Natural killer cell (primary cell): ENCODE measurements at regions not wholly inside any gene's neighbourhood (a gene's known extent, or its start where the extent isn't known, plus 50 kb on each side); places are given as distances from the start of the nearest gene placed in this dataset.

Source experiments
- ATAC-seq, 3 donors: fragments of 150-1000 bp in 2 of 3; fragments of 200-7000 bp in 1 of 3; cut with Tn5 transposase; 1 replicate in 1 of 3; 2 replicates in 2 of 3; pipeline ENCODE4 v1.10.0; 2021; ENCODE audit warnings: mild to moderate bottlenecking in 2 of 3, moderate library complexity in 2 of 3
- DNase-seq, 2 donors: peaks; one replicate each; pipeline versions ENCODE4 v3.0.0 to v3.0.0-alpha.2; 2013 to 2021; ENCODE audit warnings: mixed read lengths in 1 of 2
- H3K27ac ChIP-seq: one replicate; pipeline ENCODE4 v1.5.1; 2013; ENCODE audit warnings: mild to moderate bottlenecking, low read length
- H3K27me3 ChIP-seq: one replicate; pipeline ENCODE4 v1.6.1; 2013; ENCODE audit warnings: low read length; ENCODE audit not compliant: control insufficient read depth, insufficient read depth
- H3K36me3 ChIP-seq: one replicate; pipeline ENCODE4 v1.6.1; 2013; ENCODE audit warnings: low read length; ENCODE audit not compliant: control insufficient read depth, insufficient read depth
- H3K4me1 ChIP-seq: one replicate; pipeline ENCODE4 v1.6.1; 2013; ENCODE audit warnings: low read length; ENCODE audit not compliant: control insufficient read depth, insufficient read depth
- H3K4me3 ChIP-seq: one replicate; pipeline ENCODE4 v1.5.1; 2013; ENCODE audit warnings: low read length
- H3K9me3 ChIP-seq: one replicate; pipeline ENCODE4 v1.6.1; 2013; ENCODE audit warnings: low read length; ENCODE audit not compliant: control insufficient read depth, insufficient read depth
- H3K27ac Mint-ChIP-seq, 2 donors: one replicate each; pipeline ENCODE4 v1.8.0; 2022; ENCODE audit warnings: mild to moderate bottlenecking in 2 of 2, mixed read lengths in 2 of 2, moderate library complexity in 1 of 2
- H3K27me3 Mint-ChIP-seq, 2 donors: one replicate each; pipeline ENCODE4 v1.8.0; 2022; ENCODE audit warnings: low read depth in 2 of 2, mixed read lengths in 2 of 2
- H3K36me3 Mint-ChIP-seq: one replicate; pipeline ENCODE4 v1.8.0; 2022; ENCODE audit warnings: mixed read lengths
- H3K4me1 Mint-ChIP-seq, 2 donors: one replicate each; pipeline ENCODE4 v1.8.0; 2022; ENCODE audit warnings: mixed read lengths in 2 of 2
- H3K4me3 Mint-ChIP-seq: one replicate; pipeline ENCODE4 v1.8.0; 2022; ENCODE audit warnings: mild to moderate bottlenecking, moderate library complexity, mixed read lengths
- H3K9me3 Mint-ChIP-seq, 2 donors: one replicate each; pipeline ENCODE4 v1.8.0; 2022; ENCODE audit warnings: mixed read lengths in 2 of 2
- WGBS: methylation state at CpG from one replicate; pipeline ENCODE4 v1.1.7; 2013; ENCODE audit warnings: missing lambda C conversion rate; ENCODE audit not compliant: insufficient coverage; 5-methylcytosine and 5-hydroxymethylcytosine counted together
- intact Hi-C: fragments of 100-400 bp; cut with micrococcal nuclease; formaldehyde crosslinking; loops from one replicate; pipeline ENCODE4 v1.14.2; 2022
- TF ChIP-seq, protein P1 (sequence below): fragments of 200-600 bp; IDR thresholded peaks from one replicate; pipeline ENCODE4 v1.8.0; 2022; ENCODE audit warnings: antibody characterized with exemption

DNA sequence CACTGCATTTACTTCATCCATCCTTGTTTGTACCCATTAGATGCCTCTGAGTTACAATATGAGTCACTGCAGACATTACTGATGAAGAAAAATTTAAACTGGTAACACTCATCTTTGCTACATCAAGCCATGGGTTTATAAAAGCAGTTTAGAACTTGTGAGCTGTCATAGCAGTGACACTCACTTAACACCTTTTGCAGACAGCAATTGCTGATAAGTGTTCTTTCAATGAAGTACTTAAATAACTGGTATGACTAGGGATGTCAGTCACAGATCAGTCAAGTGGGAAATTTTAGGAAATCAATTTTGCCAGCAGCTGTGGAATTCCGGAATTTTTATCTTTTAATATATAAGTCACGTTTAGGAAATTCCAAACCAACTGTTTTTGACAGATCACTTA is 643.0 kb downstream of the TBL1XR1 start:
- no peak overlapping the region for H3K27ac Mint-ChIP-seq
- no peaks in the 10 kb centered on the region for H3K4me1 Mint-ChIP-seq
- no peaks in the 10 kb centered on the region for H3K27me3 Mint-ChIP-seq
- TF ChIP-seq, protein P1, sequence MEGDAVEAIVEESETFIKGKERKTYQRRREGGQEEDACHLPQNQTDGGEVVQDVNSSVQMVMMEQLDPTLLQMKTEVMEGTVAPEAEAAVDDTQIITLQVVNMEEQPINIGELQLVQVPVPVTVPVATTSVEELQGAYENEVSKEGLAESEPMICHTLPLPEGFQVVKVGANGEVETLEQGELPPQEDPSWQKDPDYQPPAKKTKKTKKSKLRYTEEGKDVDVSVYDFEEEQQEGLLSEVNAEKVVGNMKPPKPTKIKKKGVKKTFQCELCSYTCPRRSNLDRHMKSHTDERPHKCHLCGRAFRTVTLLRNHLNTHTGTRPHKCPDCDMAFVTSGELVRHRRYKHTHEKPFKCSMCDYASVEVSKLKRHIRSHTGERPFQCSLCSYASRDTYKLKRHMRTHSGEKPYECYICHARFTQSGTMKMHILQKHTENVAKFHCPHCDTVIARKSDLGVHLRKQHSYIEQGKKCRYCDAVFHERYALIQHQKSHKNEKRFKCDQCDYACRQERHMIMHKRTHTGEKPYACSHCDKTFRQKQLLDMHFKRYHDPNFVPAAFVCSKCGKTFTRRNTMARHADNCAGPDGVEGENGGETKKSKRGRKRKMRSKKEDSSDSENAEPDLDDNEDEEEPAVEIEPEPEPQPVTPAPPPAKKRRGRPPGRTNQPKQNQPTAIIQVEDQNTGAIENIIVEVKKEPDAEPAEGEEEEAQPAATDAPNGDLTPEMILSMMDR: no peak
- Histone ChIP-seq H3K4me3 (no peak overlapping the region), H3K9me3 (no peaks in the 10 kb centered on the region), H3K4me1 (no peaks in the 10 kb centered on the region), H3K36me3 (no peaks in the 10 kb centered on the region), H3K27me3 (no peaks in the 10 kb centered on the region), H3K27ac (no peak overlapping the region)
- WGBS: 83% methylated on average over 2 of the region's 2 CpGs
- ATAC-seq (no peak), DNase-seq (no peak)
- intact Hi-C loops: no loop called here
- peaks cover 9% of the 10 kb centered on the region in 2 donors for H3K9me3 Mint-ChIP-seq
- H3K4me3 Mint-ChIP-seq: no peak overlapping the region
- no peaks in the 10 kb centered on the region for H3K36me3 Mint-ChIP-seq

DNA sequence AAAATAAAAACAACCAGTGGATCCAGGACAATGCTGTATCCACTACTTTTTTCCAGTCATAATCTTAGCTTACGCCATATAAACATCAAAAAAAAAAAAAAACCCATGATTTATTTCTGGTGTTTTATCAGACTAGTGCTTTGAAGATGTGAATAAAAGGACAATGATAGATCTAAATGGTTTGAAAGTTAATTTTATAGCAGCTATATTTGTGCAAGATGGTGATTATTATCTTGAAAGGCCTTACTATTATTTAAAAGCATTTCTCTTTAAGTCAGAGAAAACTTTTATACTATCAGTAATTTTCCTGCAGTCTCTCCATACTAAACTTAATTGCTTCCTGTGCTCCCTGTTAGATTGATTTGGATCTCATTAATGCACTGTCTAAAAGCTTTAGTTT is 670.3 kb downstream of the TBL1XR1 start:
- intact Hi-C loops: no loop called here
- no peaks in the 10 kb centered on the region for H3K27me3 ChIP-seq
- ATAC-seq (no peak), DNase-seq (no peak)
- H3K4me1 ChIP-seq: no peaks in the 10 kb centered on the region
- WGBS: no CpG with 5 or more reads among the region's 1 CpG
- no peak overlapping the region for H3K4me3 ChIP-seq
- Mint-ChIP-seq H3K36me3 (no peaks in the 10 kb centered on the region), H3K27me3 (no peaks in the 10 kb centered on the region), H3K27ac (no peak overlapping the region), H3K4me3 (no peak overlapping the region), H3K9me3 (peaks cover 10 to 11% of the 10 kb centered on the region in 2 donors), H3K4me1 (no peaks in the 10 kb centered on the region)
- TF ChIP-seq, protein P1: no peak
- H3K27ac ChIP-seq: no peak overlapping the region
- no peaks in the 10 kb centered on the region for H3K36me3 ChIP-seq
- H3K9me3 ChIP-seq: peaks cover 7% of the 10 kb centered on the region

DNA sequence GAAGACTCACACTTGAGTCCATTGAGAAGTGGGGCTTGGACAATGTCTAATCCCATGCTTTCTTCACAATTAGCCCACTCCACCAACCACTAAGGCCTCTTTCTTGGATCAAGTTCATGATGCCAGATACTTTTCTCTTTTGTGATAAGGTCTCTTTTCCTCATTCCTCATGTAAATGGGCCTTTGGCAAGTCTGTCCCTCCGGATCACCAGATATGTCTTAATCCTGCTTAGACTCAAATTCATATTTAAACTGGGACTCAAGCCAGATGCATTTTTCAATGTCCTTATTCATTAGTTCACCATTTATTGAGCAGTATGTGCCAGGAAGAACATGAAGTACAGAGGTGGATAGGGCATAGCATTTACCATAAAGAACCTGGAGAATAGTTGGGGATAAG is 671.1 kb downstream of the TBL1XR1 start:
- ATAC-seq: no peak
- H3K27me3 Mint-ChIP-seq: no peaks in the 10 kb centered on the region

DNA sequence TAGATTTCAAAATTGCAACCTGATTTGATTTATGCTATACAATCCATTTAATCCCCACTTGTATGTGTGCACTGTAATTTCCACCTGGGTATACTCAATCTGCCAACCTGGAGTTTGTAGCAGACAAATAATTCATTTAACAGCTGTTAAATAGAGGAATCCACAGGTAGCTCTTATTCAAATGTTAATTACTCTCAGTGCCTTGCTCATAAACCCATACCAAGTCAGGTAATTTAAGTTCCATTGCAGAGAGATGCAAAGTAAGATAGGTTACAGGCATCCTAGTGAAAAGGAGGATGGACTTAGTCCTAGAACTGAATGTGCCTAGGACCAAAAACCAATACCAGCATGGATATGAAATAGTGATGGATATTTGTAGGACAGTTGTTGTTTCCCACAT is 674.2 kb downstream of the TBL1XR1 start:
- intact Hi-C loops: no loop called here
- ATAC-seq (no peak), DNase-seq (no peak)
- H3K4me1 Mint-ChIP-seq: no peaks in the 10 kb centered on the region
- Histone ChIP-seq H3K9me3 (peaks cover 6% of the 10 kb centered on the region), H3K36me3 (no peaks in the 10 kb centered on the region), H3K27me3 (no peaks in the 10 kb centered on the region), H3K27ac (no peak overlapping the region), H3K4me3 (no peak overlapping the region), H3K4me1 (no peaks in the 10 kb centered on the region)
- no peak overlapping the region for H3K27ac Mint-ChIP-seq
- TF ChIP-seq, protein P1: no peak
- H3K36me3 Mint-ChIP-seq: no peaks in the 10 kb centered on the region
- H3K9me3 Mint-ChIP-seq: peaks cover 12 to 13% of the 10 kb centered on the region in 2 donors
- no peak overlapping the region for H3K4me3 Mint-ChIP-seq
- no peaks in the 10 kb centered on the region for H3K27me3 Mint-ChIP-seq

More for the DNA sequence above, 671.1 kb downstream of the TBL1XR1 start:
- H3K4me3 ChIP-seq: no peak overlapping the region
- no peaks in the 10 kb centered on the region for H3K4me1 ChIP-seq
- peaks cover 10% of the 10 kb centered on the region for H3K9me3 ChIP-seq
- no peak overlapping the region for H3K4me3 Mint-ChIP-seq
- no peak overlapping the region for H3K27ac ChIP-seq
- H3K36me3 ChIP-seq: no peaks in the 10 kb centered on the region
- intact Hi-C loops: no loop called here
- H3K27ac Mint-ChIP-seq: no peak overlapping the region
- 90% methylated on average over 1 of the region's 1 CpG for WGBS
- H3K27me3 ChIP-seq: no peaks in the 10 kb centered on the region
- no peaks in the 10 kb centered on the region for H3K36me3 Mint-ChIP-seq
- no peaks in the 10 kb centered on the region for H3K4me1 Mint-ChIP-seq
- no peak for DNase-seq
- peaks cover 10 to 13% of the 10 kb centered on the region in 2 donors for H3K9me3 Mint-ChIP-seq
- TF ChIP-seq, protein P1: no peak
